ENCODE measurements at regions not wholly inside any gene's neighbourhood (a gene's known extent, or its start where the extent isn't known, plus 50 kb on each side); places are given as distances from the start of the nearest gene placed in this dataset.

GRCh38 chr10:4766454-4766853 lies 59.6 kb upstream of the AKR1E2 start:
- Histone ChIP-seq H3K36me3 (ENCODE audit: control insufficient read depth, insufficient read depth, low read length) (no peaks in the 10 kb centered on the region), H3K4me3 (ENCODE audit: low read depth, low read length) (no peak overlapping the region), H3K27me3 (replicated peaks; ENCODE audit: control insufficient read depth, insufficient read depth, low read length) (no peaks in the 10 kb centered on the region), H3K9me3 (no peaks in the 10 kb centered on the region), H3K4me1 (no peaks in the 10 kb centered on the region)
- Mint-ChIP-seq H3K4me3 (ENCODE audit: unreplicated experiment) (no peak overlapping the region), H3K36me3 (ENCODE audit: insufficient read depth, unreplicated experiment) (no peaks in the 10 kb centered on the region), H3K9me3 (ENCODE audit: unreplicated experiment) (no peaks in the 10 kb centered on the region), H3K4me1 (ENCODE audit: low read depth, unreplicated experiment) (no peaks in the 10 kb centered on the region), H3K27ac (ENCODE audit: unreplicated experiment) (no peak overlapping the region), H3K27me3 (ENCODE audit: insufficient read depth, unreplicated experiment) (peaks cover 8% of the 10 kb centered on the region)
- no peak for DNase-seq
- intact Hi-C loops (cut with micrococcal nuclease; ENCODE audit: unreplicated experiment) = loop anchor here (2.0 to 5.0 kb wide), 4 partner anchors 89 to 374 kb away; no protein-coding TSS in a partner anchor
- BruUV-seq (replicated peaks) = no TSS peak
- TF ChIP-seq CTCF (IDR thresholded peaks at IDR 0.05; ENCODE audit: insufficient read depth in 1 of 2, low read depth in 1 of 2, low read length in 1 of 2, severe bottlenecking in 1 of 2, unreplicated experiment in 1 of 2) = no peak
- CTCF ChIA-PET = interaction anchor here (0.6 to 1.4 kb wide), 2 partner anchors 208 to 1569 kb away, joined by 3 to 5 read pairs; no protein-coding TSS in a partner anchor
- POLR2A ChIA-PET = no interaction called here

- no peak overlapping the region for H3K4me3 ChIP-seq (ENCODE audit: low read depth, low read length)
- no peaks in the 10 kb centered on the region for H3K36me3 Mint-ChIP-seq (ENCODE audit: insufficient read depth, unreplicated experiment)
- no peak overlapping the region for H3K27ac Mint-ChIP-seq (ENCODE audit: unreplicated experiment)
- BruUV-seq (replicated peaks) = no TSS peak
- CTCF ChIA-PET = interaction anchor here (0.5 kb wide), 1 partner anchor 1361 kb away, joined by 3 read pairs; no protein-coding TSS in a partner anchor
- H3K36me3 ChIP-seq (ENCODE audit: control insufficient read depth, insufficient read depth, low read length) = no peaks in the 10 kb centered on the region
- no peaks in the 10 kb centered on the region for H3K4me1 Mint-ChIP-seq (ENCODE audit: low read depth, unreplicated experiment)
- intact Hi-C loops (cut with micrococcal nuclease; ENCODE audit: unreplicated experiment) = loop anchor here (5.0 kb wide), 3 partner anchors 88 to 373 kb away; no protein-coding TSS in a partner anchor
- no peak for DNase-seq
- no peaks in the 10 kb centered on the region for H3K9me3 ChIP-seq
- no peaks in the 10 kb centered on the region for H3K4me1 ChIP-seq
- H3K4me3 Mint-ChIP-seq (ENCODE audit: unreplicated experiment) = no peak overlapping the region
- H3K27me3 Mint-ChIP-seq (ENCODE audit: insufficient read depth, unreplicated experiment) = peaks cover 8% of the 10 kb centered on the region
- TF ChIP-seq CTCF (IDR thresholded peaks at IDR 0.05; ENCODE audit: insufficient read depth in 1 of 2, low read depth in 1 of 2, low read length in 1 of 2, severe bottlenecking in 1 of 2, unreplicated experiment in 1 of 2) = no peak
- no peaks in the 10 kb centered on the region for H3K27me3 ChIP-seq (replicated peaks; ENCODE audit: control insufficient read depth, insufficient read depth, low read length)
- no peaks in the 10 kb centered on the region for H3K9me3 Mint-ChIP-seq (ENCODE audit: unreplicated experiment)
- POLR2A ChIA-PET = no interaction called here
Measured at GRCh38 chr10:4765428-4765827, 60.6 kb upstream of the AKR1E2 start.

- no peak for DNase-seq
- H3K4me1 Mint-ChIP-seq (ENCODE audit: low read depth, unreplicated experiment) = no peaks in the 10 kb centered on the region
- peaks cover 13% of the 10 kb centered on the region for H3K27me3 Mint-ChIP-seq (ENCODE audit: insufficient read depth, unreplicated experiment)
- Histone ChIP-seq H3K36me3 (ENCODE audit: control insufficient read depth, insufficient read depth, low read length) (no peaks in the 10 kb centered on the region), H3K9me3 (no peaks in the 10 kb centered on the region), H3K4me1 (no peaks in the 10 kb centered on the region), H3K4me3 (ENCODE audit: low read depth, low read length) (no peak overlapping the region), H3K27me3 (replicated peaks; ENCODE audit: control insufficient read depth, insufficient read depth, low read length) (no peaks in the 10 kb centered on the region)
- no TSS peak for BruUV-seq (replicated peaks)
- H3K36me3 Mint-ChIP-seq (ENCODE audit: insufficient read depth, unreplicated experiment) = no peaks in the 10 kb centered on the region
- no peaks in the 10 kb centered on the region for H3K9me3 Mint-ChIP-seq (ENCODE audit: unreplicated experiment)
- POLR2A ChIA-PET = no interaction called here
- no peak overlapping the region for H3K4me3 Mint-ChIP-seq (ENCODE audit: unreplicated experiment)
- TF ChIP-seq CTCF (IDR thresholded peaks at IDR 0.05; ENCODE audit: insufficient read depth in 1 of 2, low read depth in 1 of 2, low read length in 1 of 2, severe bottlenecking in 1 of 2, unreplicated experiment in 1 of 2) = no peak
- H3K27ac Mint-ChIP-seq (ENCODE audit: unreplicated experiment) = no peak overlapping the region
- intact Hi-C loops (cut with micrococcal nuclease; ENCODE audit: unreplicated experiment) = no loop called here
- CTCF ChIA-PET = interaction anchor here (1.1 kb wide), 1 partner anchor 107 kb away, joined by 3 read pairs; no protein-coding TSS in a partner anchor
Measured at GRCh38 chr10:4763960-4764428, 62.0 kb upstream of the AKR1E2 start.
